ENCODE measurements at regions not wholly inside any gene's neighbourhood (a gene's known extent, or its start where the extent isn't known, plus 50 kb on each side); places are given as distances from the start of the nearest gene placed in this dataset.
A peak's percentile ranks its signal among the peaks of the same experiment; 100 is the strongest.

GRCh38 chr18:22073411-22073810, 96.0 kb upstream of the GATA6 start:
- DNase-seq (ENCODE audit: low spot score), result no peak

DNA sequence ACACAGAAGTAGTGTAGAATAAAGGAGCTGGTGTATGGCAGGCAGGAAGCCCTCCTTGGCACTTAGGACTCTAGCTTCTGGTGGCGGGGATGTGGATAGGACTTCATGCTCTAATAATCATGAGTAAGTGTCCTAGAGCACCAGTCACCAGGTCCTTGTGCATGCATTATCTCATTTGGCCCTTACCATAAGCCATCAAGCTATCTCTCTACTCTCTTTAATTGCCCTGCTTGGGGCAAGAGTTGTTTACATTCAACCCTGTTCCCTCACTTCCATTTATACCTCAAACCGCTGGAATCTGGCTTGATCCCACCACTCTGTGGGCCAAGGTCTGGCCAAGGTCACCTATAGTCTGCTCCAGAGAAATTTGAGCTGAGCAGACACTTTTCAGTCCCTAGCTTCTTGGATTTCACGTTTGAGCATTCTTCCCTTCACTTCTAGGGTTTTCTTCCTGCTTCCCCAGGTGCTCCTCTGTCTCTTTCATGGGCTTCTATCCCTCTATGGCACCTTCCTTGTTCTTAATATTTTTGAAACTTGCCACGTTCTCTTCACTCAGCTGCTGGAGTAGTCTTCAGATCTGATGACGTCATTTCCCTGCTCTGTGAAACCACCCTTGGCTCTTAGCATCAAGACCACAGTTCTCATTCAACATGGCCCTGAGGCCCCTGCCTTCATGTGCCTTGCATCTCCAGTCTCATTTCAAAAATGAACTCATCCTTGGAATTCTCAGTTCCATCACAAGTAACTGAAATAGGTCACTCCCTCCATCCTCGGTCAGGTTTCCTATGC, 94.9 kb upstream of the GATA6 start:
- DNase-seq (ENCODE audit: low spot score), result peak; percentile 81

- no peak for DNase-seq (ENCODE audit: low spot score)
Measured at GRCh38 chr18:22080035-22080434, 89.4 kb upstream of the GATA6 start.

DNA sequence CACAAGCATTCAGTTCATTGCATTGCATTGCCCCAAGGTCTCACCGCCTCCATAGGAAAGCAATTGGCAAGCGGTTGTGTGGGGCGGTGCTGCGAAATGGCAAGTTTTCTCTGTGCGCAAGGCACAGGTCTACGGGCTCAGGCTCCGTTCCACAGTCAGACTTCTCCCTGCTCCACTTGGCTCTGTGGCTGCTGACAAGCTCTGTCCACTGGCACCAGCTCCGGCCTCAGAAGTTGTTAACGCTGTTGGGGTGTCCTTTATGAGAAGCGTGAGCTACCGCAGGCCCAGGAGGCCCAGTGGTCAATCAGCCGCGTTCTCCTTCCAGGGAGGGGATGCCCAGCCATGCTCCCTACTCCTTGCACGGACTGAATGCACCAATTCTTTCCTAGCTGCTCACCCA, 87.0 kb upstream of the GATA6 start:
- no peak for DNase-seq (ENCODE audit: low spot score)

DNA sequence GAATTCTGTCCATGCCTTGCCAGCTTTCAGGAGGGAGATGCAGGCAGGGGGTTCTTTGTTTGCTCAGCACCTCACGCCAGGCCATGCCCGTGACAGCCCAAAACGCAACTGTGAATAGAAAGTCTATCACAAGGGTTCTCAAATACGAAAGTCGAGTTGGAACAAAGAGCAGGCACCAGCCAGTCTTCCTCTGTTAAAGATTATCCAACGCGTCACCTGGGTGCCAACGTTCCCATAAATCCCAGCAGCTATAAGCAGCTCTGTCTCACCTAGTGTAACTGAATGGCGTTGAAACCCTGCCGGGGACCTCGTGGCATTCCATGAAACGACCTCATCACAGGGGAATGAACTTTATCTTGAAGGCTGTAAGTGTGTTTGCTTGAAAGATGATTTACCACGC, 84.8 kb upstream of the GATA6 start:
- no peak for DNase-seq (ENCODE audit: low spot score)

DNA sequence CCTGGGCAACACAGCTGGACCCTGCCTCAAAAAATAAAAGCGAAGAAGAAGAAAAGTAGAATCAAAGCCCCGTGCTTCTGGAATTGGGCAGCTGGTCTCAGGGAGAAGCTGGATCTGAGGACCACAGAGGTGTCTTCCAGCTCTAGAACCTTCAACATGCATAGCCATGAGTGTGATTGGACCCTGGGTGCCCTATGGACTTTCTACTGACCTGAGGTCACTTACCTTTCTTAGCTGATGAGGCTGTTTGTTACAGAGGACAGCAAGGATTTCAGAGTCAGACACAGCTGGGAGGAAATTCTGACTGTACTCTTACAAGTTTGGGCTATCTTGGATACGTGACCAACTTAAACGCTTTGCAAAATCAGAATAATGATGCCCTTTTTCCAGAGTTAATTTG, 82.4 kb upstream of the GATA6 start:
- no peak for DNase-seq (ENCODE audit: low spot score)

- no peak for DNase-seq (ENCODE audit: low spot score)
Measured at GRCh38 chr18:22088029-22088428, 81.4 kb upstream of the GATA6 start.

- no peak for DNase-seq (ENCODE audit: low spot score)
Measured at GRCh38 chr18:22088996-22089640, 80.3 kb upstream of the GATA6 start.

DNA sequence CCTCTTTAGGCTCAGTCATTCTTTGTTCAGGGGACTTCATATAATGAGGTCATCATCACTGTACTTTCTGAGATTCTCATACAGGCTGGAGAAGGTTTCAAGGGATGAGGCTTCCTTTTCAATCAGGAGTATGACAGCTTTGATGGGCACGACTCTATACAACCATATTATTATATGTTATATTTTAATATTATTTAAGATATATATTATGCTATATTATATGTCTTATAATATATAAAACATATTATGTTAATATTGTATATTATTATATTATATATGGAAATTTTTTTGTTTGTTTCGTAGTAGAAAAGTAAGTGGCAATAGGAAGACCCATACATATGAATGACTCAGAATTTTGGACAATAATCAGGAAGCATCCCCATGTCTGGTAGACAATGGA, 78.0 kb upstream of the GATA6 start:
- no peak for DNase-seq (ENCODE audit: low spot score)

DNA sequence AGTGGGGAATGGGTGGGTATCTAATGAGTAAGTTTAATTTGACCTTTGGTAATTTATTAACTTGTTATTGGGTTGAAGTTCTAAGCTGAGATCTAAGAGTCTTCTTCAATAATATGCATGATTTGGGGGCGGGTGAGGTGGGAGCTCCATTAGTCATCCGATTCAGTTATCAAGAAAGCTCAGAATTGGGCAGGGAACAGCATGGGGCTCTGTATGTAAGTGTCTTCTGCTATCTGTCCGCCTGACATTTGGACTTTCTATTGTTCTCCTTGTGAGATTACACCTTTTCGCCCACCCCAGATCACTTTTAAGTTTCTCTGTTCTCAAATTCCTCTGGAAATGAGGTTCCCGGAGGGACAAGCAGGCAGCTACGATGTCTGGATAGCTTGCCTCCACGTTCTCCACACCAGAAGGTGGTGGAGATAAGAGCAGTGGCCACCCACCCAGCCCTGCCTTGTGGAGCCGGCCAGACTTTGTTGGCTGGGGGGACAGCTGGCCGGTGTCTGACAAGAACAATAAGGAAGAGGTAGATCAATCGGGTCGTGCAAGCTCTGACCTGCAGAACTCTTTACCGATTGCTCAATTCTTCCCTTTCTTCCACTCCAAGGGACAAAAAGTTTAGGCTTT, 75.5 kb upstream of the GATA6 start:
- DNase-seq (ENCODE audit: low spot score), result no peak

DNA sequence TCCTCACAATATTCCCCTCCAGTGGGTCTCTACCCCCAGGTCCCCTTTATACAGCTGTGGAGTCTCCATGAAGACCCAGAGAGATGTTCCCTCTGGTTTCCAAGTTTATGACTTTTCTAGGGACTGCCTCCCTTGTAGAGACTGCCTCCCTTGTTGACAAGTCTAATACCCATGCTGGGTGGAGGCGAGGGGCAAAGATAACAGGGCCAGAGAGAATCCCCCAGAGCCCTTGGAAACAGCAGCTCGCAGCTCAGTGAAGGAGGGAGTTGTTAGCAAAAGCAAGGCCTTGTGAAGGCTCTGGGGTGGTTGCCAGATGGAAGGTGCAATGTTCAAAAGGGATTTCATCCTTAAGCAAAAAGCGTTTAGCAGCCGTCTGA, 75.0 kb upstream of the GATA6 start:
- no peak for DNase-seq (ENCODE audit: low spot score)

DNA sequence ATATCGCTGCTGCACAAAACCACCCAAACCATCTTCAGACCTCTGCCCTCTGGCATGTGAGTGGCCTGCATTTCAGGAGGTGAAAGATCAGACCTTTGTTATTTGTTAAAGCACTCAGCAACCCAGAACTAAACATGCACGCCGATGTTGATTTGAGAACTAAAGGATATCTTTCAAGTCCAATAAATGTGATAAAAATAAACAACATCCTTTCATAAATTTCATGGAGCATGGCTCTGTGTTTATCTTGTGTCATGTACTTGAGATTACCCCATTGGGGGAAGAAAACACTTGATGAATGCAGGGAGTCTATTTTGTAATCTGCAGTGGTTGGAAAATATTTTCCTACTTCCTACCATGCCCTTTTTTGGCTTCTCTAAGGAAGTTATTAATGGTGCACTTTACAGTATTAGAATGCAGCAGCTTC, 70.8 kb upstream of the GATA6 start:
- peak; percentile 33 for DNase-seq (ENCODE audit: low spot score)

GRCh38 chr18:22099925-22100324, 69.5 kb upstream of the GATA6 start:
- DNase-seq (ENCODE audit: low spot score), result no peak

DNA sequence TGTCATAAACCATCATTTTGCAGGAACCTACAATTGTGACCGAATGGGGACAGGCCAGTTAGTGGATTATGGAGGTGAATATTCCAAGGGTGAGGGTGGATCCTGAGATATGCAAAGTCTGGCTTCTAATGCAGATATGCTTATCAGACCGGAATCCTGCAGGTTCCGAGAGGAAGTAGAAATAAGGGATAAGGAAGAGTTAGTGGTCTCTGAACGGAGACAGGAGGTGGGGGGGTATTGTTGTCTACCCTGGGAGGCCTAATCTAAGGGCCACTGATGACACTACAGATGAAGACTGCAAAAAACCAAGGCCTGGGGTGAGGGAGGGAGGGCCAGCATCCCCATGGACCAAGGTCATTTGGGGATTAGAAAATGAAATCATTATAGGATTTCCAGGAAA, 67.7 kb upstream of the GATA6 start:
- DNase-seq (ENCODE audit: low spot score), result no peak

GRCh38 chr18:22102953-22103646, 66.3 kb upstream of the GATA6 start:
- no peak for DNase-seq (ENCODE audit: low spot score)

- no peak for DNase-seq (ENCODE audit: low spot score)
Measured at GRCh38 chr18:22103647-22104031, 65.8 kb upstream of the GATA6 start.

DNA sequence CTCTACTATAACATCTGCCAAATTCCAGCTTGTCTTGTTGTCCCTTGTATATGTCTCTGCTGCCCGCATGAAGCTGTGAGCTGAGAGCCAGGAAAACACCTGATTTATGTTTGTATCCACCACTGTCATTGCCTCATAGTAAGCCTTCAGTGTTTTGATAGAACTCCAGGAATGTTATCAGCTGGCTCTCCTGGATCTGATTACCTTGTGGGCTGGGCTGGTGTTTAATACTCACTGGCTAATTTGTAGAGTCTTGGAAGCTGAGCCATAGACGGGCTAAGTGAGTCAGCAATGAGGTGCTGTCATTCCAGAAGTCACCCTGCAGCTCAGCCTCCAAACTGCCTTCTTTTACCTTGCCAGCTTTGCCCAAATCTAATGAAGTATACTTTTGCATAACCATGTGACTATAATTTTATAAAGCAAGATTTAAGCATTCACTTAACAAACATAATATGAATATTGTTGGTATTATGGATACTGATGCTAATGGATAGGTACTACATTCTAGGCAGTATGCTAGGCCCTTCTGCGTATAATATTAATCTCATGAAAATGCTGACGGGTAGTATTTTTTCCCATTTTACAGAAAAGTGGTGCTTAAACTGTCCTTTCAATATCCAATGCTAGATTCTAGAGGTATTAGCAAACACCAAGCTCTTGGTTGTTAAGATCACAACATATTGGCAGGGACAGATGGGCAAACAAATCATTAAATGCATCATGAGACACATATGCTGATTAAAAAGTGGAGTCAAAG, 62.7 kb upstream of the GATA6 start:
- DNase-seq (ENCODE audit: low spot score), result peak; percentile 31

DNA sequence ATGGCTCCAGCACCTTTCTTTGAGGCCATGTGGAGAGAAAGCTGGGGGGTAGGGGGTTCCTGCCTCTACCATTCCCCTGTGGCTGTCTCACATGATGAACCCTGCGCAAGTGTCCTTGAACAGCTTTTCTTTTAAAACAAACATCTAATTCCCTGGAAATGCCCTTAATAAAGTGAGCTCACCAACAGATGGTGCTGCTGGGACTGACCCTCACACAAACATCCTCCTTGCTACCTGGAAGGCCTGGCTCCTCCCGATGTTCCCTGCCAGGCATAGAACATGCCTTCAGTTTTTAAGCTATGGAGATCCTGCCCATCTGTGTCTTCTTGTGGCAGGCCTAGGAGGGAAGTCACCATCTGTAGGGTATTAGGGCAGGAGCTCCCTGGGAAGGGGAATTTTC, 60.7 kb upstream of the GATA6 start:
- peak; percentile 50 for DNase-seq (ENCODE audit: low spot score)

- DNase-seq (ENCODE audit: low spot score), result no peak
Measured at GRCh38 chr18:22109535-22109934, 59.9 kb upstream of the GATA6 start.

DNA sequence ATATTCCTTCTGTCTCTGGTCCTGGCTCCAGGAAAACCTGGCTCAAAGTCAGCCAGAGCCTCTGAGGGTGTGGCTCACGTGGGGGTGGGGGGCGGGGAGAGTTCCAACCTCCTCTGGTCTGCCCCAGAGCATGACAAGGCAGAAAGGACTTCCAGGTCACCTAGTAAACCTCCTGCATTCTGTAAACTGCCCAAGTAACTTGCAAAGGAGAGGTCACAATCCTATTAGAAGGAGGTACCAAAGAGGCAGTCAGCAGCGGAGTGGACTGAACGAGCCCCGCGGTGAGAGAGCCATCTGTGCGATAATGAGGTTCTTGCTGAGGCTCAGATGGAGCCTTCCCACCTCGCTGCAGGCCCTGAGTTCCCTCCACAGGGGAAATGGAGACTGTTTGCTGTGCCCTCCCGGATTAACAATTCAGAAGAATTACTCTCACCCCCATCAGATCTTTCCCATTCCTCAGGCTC, 58.9 kb upstream of the GATA6 start:
- peak; percentile 33 for DNase-seq (ENCODE audit: low spot score)

DNA sequence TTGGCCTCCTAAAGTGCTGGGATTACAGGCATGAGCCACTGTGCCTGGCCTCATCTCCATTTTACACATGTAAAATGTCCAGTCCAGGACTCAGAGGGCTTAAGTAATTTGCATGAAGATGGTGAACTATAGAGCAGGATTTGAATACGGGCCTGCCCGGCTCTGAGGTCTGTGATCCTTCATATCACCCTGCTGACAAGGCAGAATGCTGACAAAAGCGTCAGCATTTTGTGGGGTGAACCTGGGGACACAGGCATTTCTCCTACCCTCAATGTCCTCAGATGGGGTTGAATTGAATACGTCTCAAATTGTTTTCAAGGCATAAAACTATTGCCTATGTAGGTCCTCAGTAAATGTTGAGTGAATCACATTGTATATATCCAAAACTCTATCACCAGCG, 57.2 kb upstream of the GATA6 start:
- no peak for DNase-seq (ENCODE audit: low spot score)

Measured in H4 (cell line).